HEK293 (cell line): ENCODE measurements at regions not wholly inside any gene's neighbourhood (a gene's known extent, or its start where the extent isn't known, plus 50 kb on each side); places are given as distances from the start of the nearest gene placed in this dataset.

Experiments
- CTCF ChIA-PET: fragments of 350-600 bp; formaldehyde crosslinking; extraction: SDS; loops from one replicate; lab custom pipeline; 2021; ENCODE audit warnings: antibody characterized with exemption; lab: Yijun Ruan, JAX
- POLR2A ChIA-PET: fragments of 300-600 bp; formaldehyde crosslinking; extraction: SDS; loops from one replicate; lab custom pipeline; 2020; ENCODE audit warnings: antibody characterized with exemption, inconsistent platforms; lab: Yijun Ruan, JAX
- H3K27ac ChIP-seq: fragments of 200-500 bp; sonication (Bioruptor generic); 2 replicates; pipeline ENCODE4 v1.5.1; 2014; ENCODE audit warnings: low read depth, low read length, control low read depth, inconsistent platforms; ENCODE audit errors: extremely low read depth
- H3K36me3 ChIP-seq, 2 experiments: fragments of 200-500 bp in 1 of 2; sonication (Bioruptor generic) in 1 of 2; 1 replicate in 1 of 2; 2 replicates in 1 of 2; pipeline ENCODE4 v1.5.1; 2014 to 2017; ENCODE audit warnings: inconsistent platforms in 2 of 2, low read length in 2 of 2; ENCODE audit not compliant: control insufficient read depth in 2 of 2, insufficient read depth in 1 of 2
- H3K4me1 ChIP-seq: fragments of 200-500 bp; sonication (Bioruptor generic); 2 replicates; pipeline ENCODE4 v1.5.1; 2014; ENCODE audit warnings: mild to moderate bottlenecking, low read length, inconsistent platforms; ENCODE audit not compliant: control insufficient read depth, insufficient read depth
- H3K4me3 ChIP-seq: 2 replicates; pipeline ENCODE4 v1.5.1; 2011; ENCODE audit warnings: low read depth, mild to moderate bottlenecking, control low read depth, low read length, moderate library complexity
- H3K9me3 ChIP-seq: fragments of 200-500 bp; sonication (Bioruptor generic); 2 replicates; pipeline ENCODE4 v1.5.1; 2014; ENCODE audit warnings: low read depth, low read length, inconsistent platforms; ENCODE audit not compliant: control insufficient read depth, insufficient read depth
- FEZF1 ChIP-seq: fragments of 450-650 bp; formaldehyde crosslinking; IDR thresholded peaks from 2 replicates; pipeline ENCODE4 v1.5.1; 2016; ENCODE audit warnings: missing biosample characterization, missing genetic modification characterization
- SALL2 ChIP-seq: fragments of 450-650 bp; formaldehyde crosslinking; IDR thresholded peaks from 2 replicates; pipeline ENCODE4 v1.5.0; 2017; ENCODE audit warnings: missing biosample characterization, mild to moderate bottlenecking, missing genetic modification characterization, borderline replicate concordance
- SP7 ChIP-seq: fragments of 450-650 bp; formaldehyde crosslinking; IDR thresholded peaks from 2 replicates; pipeline ENCODE4 v1.5.1; 2016; ENCODE audit warnings: missing biosample characterization, missing genetic modification characterization
- TRIM28 ChIP-seq: IDR thresholded peaks from 2 replicates; pipeline ENCODE4 v1.6.1; 2011; ENCODE audit warnings: low read length, control low read depth, borderline replicate concordance
- YY1 ChIP-seq: fragments of 450-650 bp; formaldehyde crosslinking; IDR thresholded peaks from 2 replicates; pipeline ENCODE4 v1.5.1; 2018; ENCODE audit warnings: missing biosample characterization, missing genetic modification characterization
- ZNF114 ChIP-seq: fragments of 450-650 bp; formaldehyde crosslinking; IDR thresholded peaks from 2 replicates; pipeline ENCODE4 v1.5.0; 2017; ENCODE audit warnings: missing biosample characterization, missing genetic modification characterization
- ZNF174 ChIP-seq: fragments of 450-650 bp; formaldehyde crosslinking; IDR thresholded peaks from 2 replicates; pipeline ENCODE4 v1.5.0; 2017; ENCODE audit warnings: missing biosample characterization, mild to moderate bottlenecking, missing genetic modification characterization
- ZNF2 ChIP-seq: fragments of 450-650 bp; formaldehyde crosslinking; IDR thresholded peaks from 2 replicates; pipeline ENCODE4 v1.5.1; 2016; ENCODE audit warnings: missing biosample characterization, missing genetic modification characterization
- ZNF23 ChIP-seq: fragments of 450-650 bp; formaldehyde crosslinking; IDR thresholded peaks from 2 replicates; pipeline ENCODE4 v1.5.1; 2016; ENCODE audit warnings: missing biosample characterization, missing genetic modification characterization, borderline replicate concordance
- ZNF24 ChIP-seq: fragments of 450-650 bp; formaldehyde crosslinking; IDR thresholded peaks from 2 replicates; pipeline ENCODE4 v1.5.1; 2016; ENCODE audit warnings: missing biosample characterization, missing genetic modification characterization
- ZNF521 ChIP-seq: fragments of 450-650 bp; formaldehyde crosslinking; IDR thresholded peaks from 2 replicates; pipeline ENCODE4 v1.5.1; 2017; ENCODE audit warnings: missing biosample characterization, mild to moderate bottlenecking, missing genetic modification characterization
- ZNF529 ChIP-seq: fragments of 450-650 bp; formaldehyde crosslinking; IDR thresholded peaks from 2 replicates; pipeline ENCODE4 v1.5.1; 2017; ENCODE audit warnings: missing genetic modification characterization, missing biosample characterization; ENCODE audit not compliant: insufficient replicate concordance
- ZNF791 ChIP-seq: fragments of 450-650 bp; formaldehyde crosslinking; IDR thresholded peaks from 2 replicates; pipeline ENCODE4 v1.5.1; 2016; ENCODE audit warnings: missing biosample characterization, missing genetic modification characterization
- ZNF837 ChIP-seq: fragments of 450-650 bp; formaldehyde crosslinking; IDR thresholded peaks from 2 replicates; pipeline ENCODE4 v1.5.1; 2016; ENCODE audit warnings: missing biosample characterization, missing genetic modification characterization
- TF ChIP-seq, protein P1 (sequence below): sonication (generic); formaldehyde crosslinking; IDR thresholded peaks from 2 replicates; pipeline ENCODE4 v1.8.1; 2022; ENCODE audit warnings: mild to moderate bottlenecking, moderate library complexity, missing genetic modification reagents
- TF ChIP-seq, protein P2 (sequence below): fragments of 450-650 bp; formaldehyde crosslinking; IDR thresholded peaks from 2 replicates; pipeline ENCODE4 v1.5.1; 2016; ENCODE audit warnings: missing biosample characterization, missing genetic modification characterization
- TF ChIP-seq, protein P3 (sequence below): fragments of 450-650 bp; formaldehyde crosslinking; IDR thresholded peaks from 2 replicates; pipeline ENCODE4 v1.5.1; 2016; ENCODE audit warnings: missing biosample characterization, missing genetic modification characterization
- TF ChIP-seq, protein P4 (sequence below): fragments of 450-650 bp; IDR thresholded peaks from 2 replicates; pipeline ENCODE4 v1.5.1; 2018; ENCODE audit warnings: missing biosample characterization, mild to moderate bottlenecking, missing genetic modification characterization
- TF ChIP-seq, protein P5 (sequence below): fragments of 450-650 bp; formaldehyde crosslinking; IDR thresholded peaks from 2 replicates; pipeline ENCODE4 v1.5.1; 2017; ENCODE audit warnings: missing biosample characterization, missing genetic modification characterization
- TF ChIP-seq, protein P6 (sequence below): fragments of 450-650 bp; formaldehyde crosslinking; IDR thresholded peaks from 2 replicates; pipeline ENCODE4 v1.5.1; 2016; ENCODE audit warnings: missing biosample characterization, missing genetic modification characterization
- TF ChIP-seq, protein P7 (sequence below): fragments of 450-650 bp; formaldehyde crosslinking; IDR thresholded peaks from 2 replicates; pipeline ENCODE4 v1.5.1; 2016; ENCODE audit warnings: missing biosample characterization, missing genetic modification characterization

DNA sequence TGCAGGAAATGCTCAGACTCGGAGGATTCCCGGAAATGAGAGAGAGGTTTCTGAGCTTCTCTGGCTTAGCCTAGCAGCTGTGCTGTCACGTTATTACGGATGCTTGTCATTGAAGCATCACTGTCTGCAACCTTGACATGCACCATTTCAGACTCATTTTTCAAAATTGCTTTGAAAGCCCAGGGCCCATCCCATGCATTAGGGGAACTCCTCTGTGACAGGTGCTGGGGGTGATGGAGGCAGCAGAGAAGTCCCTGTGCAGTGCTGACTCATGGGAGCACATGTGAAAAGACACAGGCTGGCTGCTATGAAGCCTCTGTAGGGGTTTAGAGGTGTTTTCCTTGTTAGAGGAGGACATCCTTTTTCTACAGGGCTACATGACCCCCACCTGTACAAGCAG lies 214.0 kb upstream of the MPHOSPH6 start:
- ChIA-PET POLR2A (no interaction called here), CTCF (no interaction called here)
- no peaks in the 10 kb centered on the region for H3K36me3 ChIP-seq
- H3K4me1 ChIP-seq = no peaks in the 10 kb centered on the region
- H3K9me3 ChIP-seq = no peaks in the 10 kb centered on the region
- TF ChIP-seq, protein P1, sequence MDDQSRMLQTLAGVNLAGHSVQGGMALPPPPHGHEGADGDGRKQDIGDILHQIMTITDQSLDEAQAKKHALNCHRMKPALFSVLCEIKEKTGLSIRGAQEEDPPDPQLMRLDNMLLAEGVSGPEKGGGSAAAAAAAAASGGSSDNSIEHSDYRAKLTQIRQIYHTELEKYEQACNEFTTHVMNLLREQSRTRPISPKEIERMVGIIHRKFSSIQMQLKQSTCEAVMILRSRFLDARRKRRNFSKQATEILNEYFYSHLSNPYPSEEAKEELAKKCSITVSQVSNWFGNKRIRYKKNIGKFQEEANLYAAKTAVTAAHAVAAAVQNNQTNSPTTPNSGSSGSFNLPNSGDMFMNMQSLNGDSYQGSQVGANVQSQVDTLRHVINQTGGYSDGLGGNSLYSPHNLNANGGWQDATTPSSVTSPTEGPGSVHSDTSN = no peak
- TF ChIP-seq ZNF2 (tag by site-specific recombination) = no peak
- TF ChIP-seq, protein P2, sequence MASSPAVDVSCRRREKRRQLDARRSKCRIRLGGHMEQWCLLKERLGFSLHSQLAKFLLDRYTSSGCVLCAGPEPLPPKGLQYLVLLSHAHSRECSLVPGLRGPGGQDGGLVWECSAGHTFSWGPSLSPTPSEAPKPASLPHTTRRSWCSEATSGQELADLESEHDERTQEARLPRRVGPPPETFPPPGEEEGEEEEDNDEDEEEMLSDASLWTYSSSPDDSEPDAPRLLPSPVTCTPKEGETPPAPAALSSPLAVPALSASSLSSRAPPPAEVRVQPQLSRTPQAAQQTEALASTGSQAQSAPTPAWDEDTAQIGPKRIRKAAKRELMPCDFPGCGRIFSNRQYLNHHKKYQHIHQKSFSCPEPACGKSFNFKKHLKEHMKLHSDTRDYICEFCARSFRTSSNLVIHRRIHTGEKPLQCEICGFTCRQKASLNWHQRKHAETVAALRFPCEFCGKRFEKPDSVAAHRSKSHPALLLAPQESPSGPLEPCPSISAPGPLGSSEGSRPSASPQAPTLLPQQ (tag by site-specific recombination) = no peak
- no peak for TF ChIP-seq SP7 (tag by site-specific recombination)
- no peak for TF ChIP-seq ZNF24 (tag by site-specific recombination)
- H3K4me3 ChIP-seq = no peak overlapping the region
- no peak overlapping the region for H3K27ac ChIP-seq

DNA sequence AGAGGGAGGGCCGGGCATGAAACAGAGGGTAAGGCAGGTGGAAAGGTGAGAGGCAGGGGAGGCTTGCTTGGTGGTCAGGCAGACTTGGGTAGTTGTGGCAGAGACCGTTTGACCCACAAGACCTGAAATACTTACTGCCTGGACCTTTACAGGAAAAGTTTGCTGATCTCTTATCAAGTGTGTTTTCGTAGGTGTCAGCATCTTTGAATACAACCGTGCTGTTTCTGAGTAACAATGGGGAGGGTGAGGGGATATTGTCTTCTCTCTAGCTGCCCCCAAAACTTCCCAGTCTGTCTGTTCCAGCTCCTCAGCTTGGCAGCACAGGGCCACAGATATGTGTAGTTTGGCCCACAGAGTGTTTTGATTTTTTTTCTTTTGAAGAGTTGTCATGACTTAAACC lies 212.5 kb upstream of the MPHOSPH6 start:
- H3K4me1 ChIP-seq = no peaks in the 10 kb centered on the region
- H3K27ac ChIP-seq = no peak overlapping the region
- CTCF ChIA-PET = interaction anchor here (0.5 to 0.6 kb wide), 2 partner anchors 14 to 41 kb away, joined by 3 to 4 read pairs; no protein-coding TSS in a partner anchor
- POLR2A ChIA-PET = no interaction called here
- no peak overlapping the region for H3K4me3 ChIP-seq
- TF ChIP-seq SALL2 (tag by site-specific recombination) (no peak), ZNF529 (no peak), YY1 (no peak)
- H3K9me3 ChIP-seq = no peaks in the 10 kb centered on the region
- H3K36me3 ChIP-seq = no peaks in the 10 kb centered on the region

DNA sequence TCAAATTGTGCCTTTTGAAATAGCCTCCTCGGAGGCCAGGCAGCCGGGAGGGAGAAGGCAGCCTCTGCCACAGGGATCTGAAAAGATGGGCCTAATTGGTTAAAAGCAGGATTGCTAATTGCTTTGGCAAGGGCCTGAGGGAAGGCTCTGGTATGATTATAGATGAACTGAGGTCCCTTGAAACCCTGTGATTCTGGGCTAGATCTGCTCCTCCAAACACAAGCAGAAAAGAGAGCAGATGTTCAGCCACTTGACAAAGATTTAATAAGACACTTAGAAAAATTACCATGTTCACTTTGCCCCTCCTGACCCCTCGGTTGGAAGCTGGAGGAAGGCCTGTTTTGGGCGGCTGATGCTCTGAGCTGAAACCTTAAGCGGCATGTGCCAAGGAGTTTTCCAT lies 209.5 kb upstream of the MPHOSPH6 start:
- no peaks in the 10 kb centered on the region for H3K36me3 ChIP-seq
- TF ChIP-seq TRIM28 = no peak
- TF ChIP-seq, protein P3, sequence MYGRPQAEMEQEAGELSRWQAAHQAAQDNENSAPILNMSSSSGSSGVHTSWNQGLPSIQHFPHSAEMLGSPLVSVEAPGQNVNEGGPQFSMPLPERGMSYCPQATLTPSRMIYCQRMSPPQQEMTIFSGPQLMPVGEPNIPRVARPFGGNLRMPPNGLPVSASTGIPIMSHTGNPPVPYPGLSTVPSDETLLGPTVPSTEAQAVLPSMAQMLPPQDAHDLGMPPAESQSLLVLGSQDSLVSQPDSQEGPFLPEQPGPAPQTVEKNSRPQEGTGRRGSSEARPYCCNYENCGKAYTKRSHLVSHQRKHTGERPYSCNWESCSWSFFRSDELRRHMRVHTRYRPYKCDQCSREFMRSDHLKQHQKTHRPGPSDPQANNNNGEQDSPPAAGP = no peak
- no peak for TF ChIP-seq FEZF1 (tag by site-specific recombination)
- TF ChIP-seq ZNF521 = no peak
- TF ChIP-seq ZNF114 = no peak
- TF ChIP-seq ZNF23 = no peak
- TF ChIP-seq, protein P4, sequence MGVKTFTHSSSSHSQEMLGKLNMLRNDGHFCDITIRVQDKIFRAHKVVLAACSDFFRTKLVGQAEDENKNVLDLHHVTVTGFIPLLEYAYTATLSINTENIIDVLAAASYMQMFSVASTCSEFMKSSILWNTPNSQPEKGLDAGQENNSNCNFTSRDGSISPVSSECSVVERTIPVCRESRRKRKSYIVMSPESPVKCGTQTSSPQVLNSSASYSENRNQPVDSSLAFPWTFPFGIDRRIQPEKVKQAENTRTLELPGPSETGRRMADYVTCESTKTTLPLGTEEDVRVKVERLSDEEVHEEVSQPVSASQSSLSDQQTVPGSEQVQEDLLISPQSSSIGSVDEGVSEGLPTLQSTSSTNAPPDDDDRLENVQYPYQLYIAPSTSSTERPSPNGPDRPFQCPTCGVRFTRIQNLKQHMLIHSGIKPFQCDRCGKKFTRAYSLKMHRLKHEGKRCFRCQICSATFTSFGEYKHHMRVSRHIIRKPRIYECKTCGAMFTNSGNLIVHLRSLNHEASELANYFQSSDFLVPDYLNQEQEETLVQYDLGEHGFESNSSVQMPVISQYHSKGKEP (tag by site-specific recombination) = no peak
- no peak for TF ChIP-seq ZNF837 (tag by site-specific recombination)
- no peak for TF ChIP-seq ZNF174
- TF ChIP-seq, protein P5, sequence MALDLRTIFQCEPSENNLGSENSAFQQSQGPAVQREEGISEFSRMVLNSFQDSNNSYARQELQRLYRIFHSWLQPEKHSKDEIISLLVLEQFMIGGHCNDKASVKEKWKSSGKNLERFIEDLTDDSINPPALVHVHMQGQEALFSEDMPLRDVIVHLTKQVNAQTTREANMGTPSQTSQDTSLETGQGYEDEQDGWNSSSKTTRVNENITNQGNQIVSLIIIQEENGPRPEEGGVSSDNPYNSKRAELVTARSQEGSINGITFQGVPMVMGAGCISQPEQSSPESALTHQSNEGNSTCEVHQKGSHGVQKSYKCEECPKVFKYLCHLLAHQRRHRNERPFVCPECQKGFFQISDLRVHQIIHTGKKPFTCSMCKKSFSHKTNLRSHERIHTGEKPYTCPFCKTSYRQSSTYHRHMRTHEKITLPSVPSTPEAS (tag by site-specific recombination) = no peak
- TF ChIP-seq, protein P6, sequence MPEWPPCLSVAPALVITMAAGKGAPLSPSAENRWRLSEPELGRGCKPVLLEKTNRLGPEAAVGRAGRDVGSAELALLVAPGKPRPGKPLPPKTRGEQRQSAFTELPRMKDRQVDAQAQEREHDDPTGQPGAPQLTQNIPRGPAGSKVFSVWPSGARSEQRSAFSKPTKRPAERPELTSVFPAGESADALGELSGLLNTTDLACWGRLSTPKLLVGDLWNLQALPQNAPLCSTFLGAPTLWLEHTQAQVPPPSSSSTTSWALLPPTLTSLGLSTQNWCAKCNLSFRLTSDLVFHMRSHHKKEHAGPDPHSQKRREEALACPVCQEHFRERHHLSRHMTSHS (tag by site-specific recombination) = no peak
- TF ChIP-seq ZNF791 = no peak
- TF ChIP-seq, protein P7, sequence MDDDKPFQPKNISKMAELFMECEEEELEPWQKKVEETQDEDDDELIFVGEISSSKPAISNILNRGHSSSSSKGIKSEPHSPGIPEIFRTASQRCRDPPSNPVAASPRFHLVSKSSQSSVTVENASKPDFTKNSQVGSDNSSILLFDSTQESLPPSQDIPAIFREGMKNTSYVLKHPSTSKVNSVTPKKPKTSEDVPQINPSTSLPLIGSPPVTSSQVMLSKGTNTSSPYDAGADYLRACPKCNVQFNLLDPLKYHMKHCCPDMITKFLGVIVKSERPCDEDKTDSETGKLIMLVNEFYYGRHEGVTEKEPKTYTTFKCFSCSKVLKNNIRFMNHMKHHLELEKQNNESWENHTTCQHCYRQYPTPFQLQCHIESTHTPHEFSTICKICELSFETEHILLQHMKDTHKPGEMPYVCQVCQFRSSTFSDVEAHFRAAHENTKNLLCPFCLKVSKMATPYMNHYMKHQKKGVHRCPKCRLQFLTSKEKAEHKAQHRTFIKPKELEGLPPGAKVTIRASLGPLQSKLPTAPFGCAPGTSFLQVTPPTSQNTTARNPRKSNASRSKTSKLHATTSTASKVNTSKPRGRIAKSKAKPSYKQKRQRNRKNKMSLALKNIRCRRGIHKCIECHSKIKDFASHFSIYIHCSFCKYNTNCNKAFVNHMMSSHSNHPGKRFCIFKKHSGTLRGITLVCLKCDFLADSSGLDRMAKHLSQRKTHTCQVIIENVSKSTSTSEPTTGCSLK = no peak
- ChIA-PET POLR2A (no interaction called here), CTCF (no interaction called here)
- no peaks in the 10 kb centered on the region for H3K9me3 ChIP-seq
- H3K27ac ChIP-seq = no peak overlapping the region
- no peaks in the 10 kb centered on the region for H3K4me1 ChIP-seq
- H3K4me3 ChIP-seq = no peak overlapping the region
